Spleen (tissue), 11 donors: ENCODE measurements at regions not wholly inside any gene's neighbourhood (a gene's known extent, or its start where the extent isn't known, plus 50 kb on each side); places are given as distances from the start of the nearest gene placed in this dataset.

Experiments
- DNase-seq: peaks from one replicate; pipeline ENCODE4 v3.0.0-alpha.2; 2020
- H3K27ac ChIP-seq, 8 donors: fragments of 200-600 bp; sonication (generic) in 7 of 8; 1 replicate in 4 of 8; 2 replicates in 4 of 8; pipeline versions ENCODE4 v1.5.0 to v1.8.0; 2016 to 2021; ENCODE audit warnings: inconsistent platforms in 4 of 8, mild to moderate bottlenecking in 4 of 8, moderate library complexity in 1 of 8
- H3K27me3 ChIP-seq, 7 donors: fragments of 200-600 bp; sonication (generic) in 6 of 7; replicated peaks in 1 of 7; 1 replicate in 4 of 7; 2 replicates in 3 of 7; pipeline versions ENCODE4 v1.5.0 to v1.8.0; 2016 to 2021; ENCODE audit warnings: inconsistent platforms in 3 of 7, mild to moderate bottlenecking in 1 of 7
- H3K36me3 ChIP-seq, 6 donors: fragments of 200-600 bp; sonication (generic) in 5 of 6; 1 replicate in 4 of 6; 2 replicates in 2 of 6; pipeline versions ENCODE4 v1.5.0 to v1.8.0; 2016 to 2021; ENCODE audit warnings: inconsistent platforms in 2 of 6
- H3K4me1 ChIP-seq, 6 donors: fragments of 200-600 bp; sonication (generic) in 5 of 6; 1 replicate in 3 of 6; 2 replicates in 3 of 6; pipeline versions ENCODE4 v1.5.0 to v1.8.0; 2016 to 2021; ENCODE audit warnings: inconsistent platforms in 3 of 6
- H3K4me3 ChIP-seq, 8 donors: fragments of 200-600 bp; sonication (generic) in 7 of 8; 1 replicate in 4 of 8; 2 replicates in 4 of 8; pipeline versions ENCODE4 v1.5.0 to v1.8.0; 2016 to 2021; ENCODE audit warnings: inconsistent platforms in 4 of 8, mild to moderate bottlenecking in 4 of 8, moderate library complexity in 2 of 8
- H3K9me3 ChIP-seq, 8 donors: fragments of 200-600 bp; sonication (generic) in 7 of 8; 1 replicate in 4 of 8; 2 replicates in 4 of 8; pipeline versions ENCODE4 v1.5.0 to v1.8.0; 2016 to 2021; ENCODE audit warnings: inconsistent platforms in 4 of 8
- CTCF ChIP-seq, 11 experiments: fragments of 200-600 bp in 7 of 11; fragments of 450-650 bp in 4 of 11; sonication (generic) in 4 of 11; IDR thresholded peaks in 8 of 11; conservative IDR thresholded peaks in 3 of 11; 1 replicate in 7 of 11; 2 replicates in 4 of 11; pipeline versions ENCODE4 v1.4.0 to v1.8.0; 2016 to 2021; ENCODE audit warnings: antibody characterized with exemption in 11 of 11, inconsistent platforms in 4 of 11, mild to moderate bottlenecking in 1 of 11
- POLR2A ChIP-seq, 3 donors: fragments of 450-650 bp; IDR thresholded peaks; one replicate each; pipeline ENCODE4 v1.5.1; 2017; ENCODE audit warnings: antibody characterized with exemption in 3 of 3, mild to moderate bottlenecking in 1 of 3
- POLR2AphosphoS5 ChIP-seq, 3 donors: sonication (generic); formaldehyde crosslinking; IDR thresholded peaks; one replicate each; pipeline ENCODE4 v1.5.1; 2017; ENCODE audit warnings: antibody characterized with exemption in 3 of 3
- WGBS, 5 donors: extraction: QIAGEN DNeasy Blood & Tissue Kit in 3 of 5; methylation state at CpG; one replicate each; pipeline versions ENCODE4 v1.1.5 to v1.1.7; 2013 to 2018; 5-methylcytosine and 5-hydroxymethylcytosine counted together
- intact Hi-C: fragments of 100-400 bp; cut with DNase I; formaldehyde crosslinking; loops from one replicate; pipeline ENCODE4 v1.15.0; 2023; ENCODE audit warnings: low total_unique reads
- donor health status: healthy with polysubstance abuse.
- donor health status: DM: no; HTN: no; CAD: no; lungs with moderate emphysema.
- donor health status: DM: no; HTN: no; CAD: no.
- donor health status: Bipolar disorder and iron deficiency.
- donor health status: healthy.
- donor health status: DM: no; HTN: no; CAD: no.
- donor health status: DM: yes; HTN: yes; CAD: no.

- DNase-seq = no peak
- no peak overlapping the region for H3K4me3 ChIP-seq
- no peak for TF ChIP-seq POLR2A (IDR thresholded peaks at IDR 0.05)
- TF ChIP-seq CTCF (IDR thresholded peaks at IDR 0.05 in 8 of 11, conservative IDR thresholded peaks at IDR 0.05 in 3 of 11) = no peak
- no peak overlapping the region for H3K27ac ChIP-seq
- peaks cover 0 to 5% (median 0%) of the 10 kb centered on the region in 8 donors for H3K9me3 ChIP-seq
- 34 to 60% (median 45%) methylated on average over 1 of the region's 1 CpG for WGBS, 5 donors
- H3K36me3 ChIP-seq = no peaks in the 10 kb centered on the region
- intact Hi-C loops = no loop called here
- H3K4me1 ChIP-seq = no peaks in the 10 kb centered on the region
- H3K27me3 ChIP-seq = peaks cover 0 to 6% (median 0%) of the 10 kb centered on the region in 7 donors
Observed at GRCh38 chr3:41137686-41138111, 61.6 kb upstream of the CTNNB1 start.

GRCh38 chr3:41138146-41138545 is 61.2 kb upstream of the CTNNB1 start:
- Histone ChIP-seq H3K4me3 (no peak overlapping the region), H3K9me3 (peaks cover 0 to 5% (median 0%) of the 10 kb centered on the region in 8 donors), H3K36me3 (no peaks in the 10 kb centered on the region), H3K27ac (no peak overlapping the region), H3K27me3 (peaks cover 0 to 6% (median 0%) of the 10 kb centered on the region in 7 donors), H3K4me1 (no peaks in the 10 kb centered on the region)
- no peak for TF ChIP-seq POLR2AphosphoS5 (IDR thresholded peaks at IDR 0.05)
- no peak for TF ChIP-seq CTCF (IDR thresholded peaks at IDR 0.05 in 8 of 11, conservative IDR thresholded peaks at IDR 0.05 in 3 of 11)
- TF ChIP-seq POLR2A (IDR thresholded peaks at IDR 0.05) = no peak
- 67 to 86% (median 74%) methylated on average over 3 of the region's 3 CpGs for whole genome bisulfite sequencing, 5 donors
- no peak for DNase-seq
- intact Hi-C loops = no loop called here

GRCh38 chr3:41138601-41139000 is 60.7 kb upstream of the CTNNB1 start:
- Histone ChIP-seq H3K9me3 (peaks cover 0 to 5% (median 0%) of the 10 kb centered on the region in 8 donors), H3K36me3 (no peaks in the 10 kb centered on the region), H3K27me3 (peaks cover 0 to 6% (median 0%) of the 10 kb centered on the region in 7 donors), H3K27ac (no peak overlapping the region), H3K4me1 (no peaks in the 10 kb centered on the region), H3K4me3 (no peak overlapping the region)
- TF ChIP-seq POLR2A (IDR thresholded peaks at IDR 0.05) (no peak), CTCF (IDR thresholded peaks at IDR 0.05 in 8 of 11, conservative IDR thresholded peaks at IDR 0.05 in 3 of 11) (no peak), POLR2AphosphoS5 (IDR thresholded peaks at IDR 0.05) (no peak)
- 78 to 96% (median 90%) methylated on average over 3 of the region's 3 CpGs for WGBS, 5 donors
- DNase-seq = no peak
- intact Hi-C loops = no loop called here

- no peak for DNase-seq
- no peaks in the 10 kb centered on the region for H3K4me1 ChIP-seq
- H3K27ac ChIP-seq = no peak overlapping the region
- 72 to 89% (median 84%) methylated on average over 3 of the region's 3 CpGs for WGBS, 5 donors
- no peak overlapping the region for H3K4me3 ChIP-seq
- H3K9me3 ChIP-seq = peaks cover 0 to 5% (median 0%) of the 10 kb centered on the region in 8 donors
- TF ChIP-seq POLR2AphosphoS5 (IDR thresholded peaks at IDR 0.05) (no peak), CTCF (IDR thresholded peaks at IDR 0.05 in 8 of 11, conservative IDR thresholded peaks at IDR 0.05 in 3 of 11) (no peak), POLR2A (IDR thresholded peaks at IDR 0.05) (no peak)
- H3K27me3 ChIP-seq = peaks cover 0 to 6% (median 0%) of the 10 kb centered on the region in 7 donors
- no peaks in the 10 kb centered on the region for H3K36me3 ChIP-seq
- intact Hi-C loops = no loop called here
Observed at GRCh38 chr3:41140242-41140641, 59.1 kb upstream of the CTNNB1 start.
